ENCODE measurements at regions not wholly inside any gene's neighbourhood (a gene's known extent, or its start where the extent isn't known, plus 50 kb on each side); places are given as distances from the start of the nearest gene placed in this dataset.

GRCh38 chr14:83047059-83047830, 1513.6 kb upstream of the SEL1L start:
- TF ChIP-seq EZH2 (IDR thresholded peaks at IDR 0.05; ENCODE audit: insufficient read depth, poor library complexity, severe bottlenecking), result no peak
- TF ChIP-seq EZH2phosphoT487 (IDR thresholded peaks at IDR 0.05; ENCODE audit: insufficient read depth, low read depth), result no peak
- H3K4me3 ChIP-seq, result no peak overlapping the region
- H3F3A ChIP-seq (ENCODE audit: insufficient read depth), result no peaks in the 10 kb centered on the region
- no peaks in the 10 kb centered on the region for H3K9me3 ChIP-seq (ENCODE audit: low read depth)
- 20 to 25% methylated on average over 2 of the region's 2 CpGs for WGBS, 2 experiments (ENCODE audit: low coverage in 1 of 2, low lambda C conversion rate in 2 of 2, missing lambda C conversion rate in 2 of 2)
- H3K9me2 ChIP-seq (ENCODE audit: insufficient read depth), result no peaks in the 10 kb centered on the region
- in situ Hi-C loops (cut with MboI), result no loop called here
- H4K20me1 ChIP-seq (ENCODE audit: insufficient read depth), result no peaks in the 10 kb centered on the region
- H3K4me2 ChIP-seq (ENCODE audit: unreplicated experiment), result no peak overlapping the region
- no peaks in the 10 kb centered on the region for H3K4me1 ChIP-seq (ENCODE audit: insufficient read depth)
- H3K36me3 ChIP-seq (ENCODE audit: low read depth), result no peaks in the 10 kb centered on the region
- H3K79me2 ChIP-seq (ENCODE audit: insufficient read depth), result no peaks in the 10 kb centered on the region
- H3K27me3 ChIP-seq (replicated peaks; ENCODE audit: insufficient read depth), result no peaks in the 10 kb centered on the region
- H2AFZ ChIP-seq, result no peak overlapping the region
- no peak overlapping the region for H3K27ac ChIP-seq
- no peak for DNase-seq
- H3K9ac ChIP-seq, result no peak overlapping the region

- Histone ChIP-seq H3K4me2 (ENCODE audit: unreplicated experiment) (no peak overlapping the region), H3K79me2 (ENCODE audit: insufficient read depth) (no peaks in the 10 kb centered on the region), H3K4me3 (no peak overlapping the region), H2AFZ (no peak overlapping the region), H3K9me3 (ENCODE audit: low read depth) (no peaks in the 10 kb centered on the region), H3F3A (ENCODE audit: insufficient read depth) (no peaks in the 10 kb centered on the region), H3K4me1 (ENCODE audit: insufficient read depth) (no peaks in the 10 kb centered on the region), H3K9ac (no peak overlapping the region), H3K36me3 (ENCODE audit: low read depth) (no peaks in the 10 kb centered on the region), H3K27ac (no peak overlapping the region), H3K27me3 (replicated peaks; ENCODE audit: insufficient read depth) (no peaks in the 10 kb centered on the region), H3K9me2 (ENCODE audit: insufficient read depth) (no peaks in the 10 kb centered on the region), H4K20me1 (ENCODE audit: insufficient read depth) (no peaks in the 10 kb centered on the region)
- DNase-seq, result no peak
- WGBS, 2 experiments (ENCODE audit: low coverage in 1 of 2, low lambda C conversion rate in 2 of 2, missing lambda C conversion rate in 2 of 2), result 68 to 75% methylated on average over 1 of the region's 1 CpG
- TF ChIP-seq EZH2 (IDR thresholded peaks at IDR 0.05; ENCODE audit: insufficient read depth, poor library complexity, severe bottlenecking), result no peak
- TF ChIP-seq EZH2phosphoT487 (IDR thresholded peaks at IDR 0.05; ENCODE audit: insufficient read depth, low read depth), result no peak
- in situ Hi-C loops (cut with MboI), result no loop called here
Measured at GRCh38 chr14:83053022-83053710, 1519.5 kb upstream of the SEL1L start.

DNA sequence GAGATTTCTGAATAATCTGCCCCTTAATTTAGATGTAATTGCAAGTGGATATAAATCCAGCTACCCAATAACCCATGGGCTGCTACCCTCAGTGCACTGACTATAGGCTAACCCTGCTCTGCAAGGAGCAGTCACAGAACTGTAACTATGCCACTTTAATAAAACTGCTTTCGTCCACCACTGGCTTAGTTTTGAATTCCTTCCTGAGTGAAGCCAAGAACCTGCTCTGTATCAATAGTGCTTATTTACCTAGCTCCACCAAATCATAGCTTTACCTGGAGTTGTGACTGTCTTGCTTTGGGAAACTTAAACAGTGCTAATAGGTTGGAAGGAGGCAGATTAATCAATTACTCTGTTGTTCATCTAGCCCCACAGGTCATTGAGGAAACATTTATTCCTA, 1524.4 kb upstream of the SEL1L start:
- Histone ChIP-seq H3K79me2 (ENCODE audit: insufficient read depth) (no peaks in the 10 kb centered on the region), H3K4me1 (ENCODE audit: insufficient read depth) (no peaks in the 10 kb centered on the region), H2AFZ (no peak overlapping the region), H4K20me1 (ENCODE audit: insufficient read depth) (no peaks in the 10 kb centered on the region), H3K9me2 (ENCODE audit: insufficient read depth) (no peaks in the 10 kb centered on the region), H3K27me3 (replicated peaks; ENCODE audit: insufficient read depth) (no peaks in the 10 kb centered on the region), H3K9me3 (ENCODE audit: low read depth) (no peaks in the 10 kb centered on the region), H3F3A (ENCODE audit: insufficient read depth) (no peaks in the 10 kb centered on the region), H3K27ac (no peak overlapping the region), H3K4me2 (ENCODE audit: unreplicated experiment) (no peak overlapping the region), H3K9ac (no peak overlapping the region), H3K4me3 (no peak overlapping the region), H3K36me3 (ENCODE audit: low read depth) (no peaks in the 10 kb centered on the region)
- in situ Hi-C loops (cut with MboI), result no loop called here
- DNase-seq, result no peak
- WGBS, 2 experiments (ENCODE audit: low coverage in 1 of 2, low lambda C conversion rate in 2 of 2, missing lambda C conversion rate in 2 of 2), result 5 to 10% methylated on average over 1 of the region's 1 CpG
- TF ChIP-seq EZH2 (IDR thresholded peaks at IDR 0.05; ENCODE audit: insufficient read depth, poor library complexity, severe bottlenecking), result no peak
- TF ChIP-seq EZH2phosphoT487 (IDR thresholded peaks at IDR 0.05; ENCODE audit: insufficient read depth, low read depth), result no peak

GRCh38 chr14:83071888-83072501, 1538.3 kb upstream of the SEL1L start:
- Histone ChIP-seq H3K9ac (no peak overlapping the region), H3K79me2 (ENCODE audit: insufficient read depth) (no peaks in the 10 kb centered on the region), H3K4me2 (ENCODE audit: unreplicated experiment) (no peak overlapping the region), H4K20me1 (ENCODE audit: insufficient read depth) (no peaks in the 10 kb centered on the region), H2AFZ (no peak overlapping the region), H3K4me1 (ENCODE audit: insufficient read depth) (no peaks in the 10 kb centered on the region), H3K9me2 (ENCODE audit: insufficient read depth) (no peaks in the 10 kb centered on the region), H3F3A (ENCODE audit: insufficient read depth) (no peaks in the 10 kb centered on the region), H3K36me3 (ENCODE audit: low read depth) (no peaks in the 10 kb centered on the region), H3K9me3 (ENCODE audit: low read depth) (no peaks in the 10 kb centered on the region), H3K27ac (no peak overlapping the region), H3K27me3 (replicated peaks; ENCODE audit: insufficient read depth) (no peaks in the 10 kb centered on the region), H3K4me3 (no peak overlapping the region)
- in situ Hi-C loops (cut with MboI), result no loop called here
- TF ChIP-seq EZH2 (IDR thresholded peaks at IDR 0.05; ENCODE audit: insufficient read depth, poor library complexity, severe bottlenecking), result no peak
- TF ChIP-seq EZH2phosphoT487 (IDR thresholded peaks at IDR 0.05; ENCODE audit: insufficient read depth, low read depth), result no peak
- peak; percentile 5 for DNase-seq
- WGBS, 2 experiments (ENCODE audit: low coverage in 1 of 2, low lambda C conversion rate in 2 of 2, missing lambda C conversion rate in 2 of 2), result 19 to 23% methylated on average over 5 of the region's 5 CpGs
